Naive thymus-derived CD4-positive, alpha-beta T cell (primary cell): ENCODE measurements at regions not wholly inside any gene's neighbourhood (a gene's known extent, or its start where the extent isn't known, plus 50 kb on each side); places are given as distances from the start of the nearest gene placed in this dataset.

Experiments
- ATAC-seq: fragments of 150-1000 bp; cut with Tn5 transposase; 2 replicates; pipeline ENCODE4 v1.10.0; 2021; ENCODE audit warnings: mild to moderate bottlenecking, moderate library complexity
- CTCF ChIA-PET: fragments of 350-600 bp; sonication (Branson Sonifier 250); formaldehyde crosslinking; loops from one replicate; lab custom pipeline; 2021; ENCODE audit warnings: antibody characterized with exemption; lab: Charles Lee
- POLR2A ChIA-PET: fragments of 350-600 bp; sonication (Branson Sonifier 250); formaldehyde crosslinking; loops from one replicate; lab custom pipeline; 2021; ENCODE audit warnings: antibody characterized with exemption, inconsistent platforms; lab: Charles Lee
- DNase-seq, 9 donors: peaks; one replicate each; pipeline versions ENCODE4 v3.0.0 to v3.0.0-alpha.2; 2020 to 2022; ENCODE audit warnings: mixed read lengths in 1 of 9
- H3K27ac ChIP-seq: one replicate; pipeline ENCODE4 v1.7.0; 2013; ENCODE audit warnings: mild to moderate bottlenecking, low read depth, low read length, moderate library complexity
- H3K27me3 ChIP-seq, 2 donors: one replicate each; pipeline ENCODE4 v1.7.0; 2013; ENCODE audit warnings: low read length in 2 of 2, mild to moderate bottlenecking in 2 of 2, moderate library complexity in 2 of 2; ENCODE audit not compliant: control insufficient read depth in 2 of 2, insufficient read depth in 2 of 2
- H3K36me3 ChIP-seq, 3 experiments: 1 replicate in 2 of 3; 2 replicates in 1 of 3; pipeline ENCODE4 v1.7.0; 2013; ENCODE audit warnings: low read length in 3 of 3, mild to moderate bottlenecking in 3 of 3, moderate library complexity in 1 of 3; ENCODE audit not compliant: insufficient read depth in 3 of 3, control insufficient read depth in 2 of 3
- H3K4me1 ChIP-seq, 2 donors: one replicate each; pipeline ENCODE4 v1.7.0; 2013; ENCODE audit warnings: low read length in 2 of 2, mild to moderate bottlenecking in 2 of 2, moderate library complexity in 1 of 2; ENCODE audit not compliant: control insufficient read depth in 2 of 2, insufficient read depth in 2 of 2
- H3K4me3 ChIP-seq: 2 replicates; pipeline ENCODE4 v1.7.0; 2013; ENCODE audit warnings: mild to moderate bottlenecking, low read length
- H3K9me3 ChIP-seq, 3 experiments: 1 replicate in 2 of 3; 2 replicates in 1 of 3; pipeline ENCODE4 v1.7.0; 2013; ENCODE audit warnings: low read length in 3 of 3; ENCODE audit not compliant: control insufficient read depth in 2 of 3
- H3K27ac Mint-ChIP-seq, 9 donors: one replicate each; pipeline ENCODE4 v1.8.0; 2020 to 2022; ENCODE audit warnings: mixed read lengths in 9 of 9, mild to moderate bottlenecking in 8 of 9, moderate library complexity in 5 of 9, inconsistent platforms in 2 of 9
- H3K27me3 Mint-ChIP-seq, 5 donors: one replicate each; pipeline ENCODE4 v1.8.0; 2021 to 2022; ENCODE audit warnings: mixed read lengths in 5 of 5, mild to moderate bottlenecking in 1 of 5
- H3K36me3 Mint-ChIP-seq, 5 donors: one replicate each; pipeline ENCODE4 v1.8.0; 2020 to 2022; ENCODE audit warnings: mixed read lengths in 5 of 5, mild to moderate bottlenecking in 3 of 5, inconsistent platforms in 1 of 5
- H3K4me1 Mint-ChIP-seq, 7 donors: one replicate each; pipeline ENCODE4 v1.8.0; 2020 to 2022; ENCODE audit warnings: mixed read lengths in 7 of 7, mild to moderate bottlenecking in 3 of 7, inconsistent platforms in 1 of 7
- H3K4me3 Mint-ChIP-seq, 10 donors: one replicate each; pipeline ENCODE4 v1.8.0; 2020 to 2022; ENCODE audit warnings: mild to moderate bottlenecking in 10 of 10, mixed read lengths in 10 of 10, moderate library complexity in 6 of 10, inconsistent platforms in 2 of 10
- H3K9me3 Mint-ChIP-seq, 11 donors: one replicate each; pipeline ENCODE4 v1.8.0; 2020 to 2022; ENCODE audit warnings: mixed read lengths in 11 of 11, mild to moderate bottlenecking in 4 of 11, inconsistent platforms in 1 of 11, moderate library complexity in 1 of 11
- intact Hi-C, 2 donors: fragments of 100-400 bp; cut with micrococcal nuclease; formaldehyde crosslinking; loops; one replicate each; pipeline ENCODE4 v1.15.1; 2023

GRCh38 chr1:58032611-58033073 is 513.9 kb downstream of the OMA1 start:
- Histone ChIP-seq H3K27me3 (no peaks in the 10 kb centered on the region), H3K4me1 (no peaks in the 10 kb centered on the region), H3K36me3 (no peaks in the 10 kb centered on the region), H3K27ac (no peak overlapping the region), H3K4me3 (no peak overlapping the region), H3K9me3 (no peaks in the 10 kb centered on the region)
- Mint-ChIP-seq H3K9me3 (no peaks in the 10 kb centered on the region), H3K27me3 (peaks cover 12 to 34% (median 26%) of the 10 kb centered on the region in 5 donors), H3K36me3 (no peaks in the 10 kb centered on the region), H3K27ac (no peak overlapping the region), H3K4me3 (no peak overlapping the region), H3K4me1 (no peaks in the 10 kb centered on the region)
- ATAC-seq (no peak), DNase-seq (no peak)
- CTCF ChIA-PET, result no interaction called here
- POLR2A ChIA-PET, result no interaction called here
- intact Hi-C loops, result no loop called here

- ATAC-seq, result no peak
- no peaks in the 10 kb centered on the region for H3K9me3 ChIP-seq
- H3K27ac ChIP-seq, result no peak overlapping the region
- ChIA-PET POLR2A (no interaction called here), CTCF (no interaction called here)
- no peaks in the 10 kb centered on the region for H3K4me1 ChIP-seq
- Mint-ChIP-seq H3K4me1 (no peaks in the 10 kb centered on the region), H3K9me3 (no peaks in the 10 kb centered on the region), H3K27me3 (peaks cover 14 to 23% (median 17%) of the 10 kb centered on the region in 5 donors), H3K4me3 (no peak overlapping the region), H3K36me3 (no peaks in the 10 kb centered on the region), H3K27ac (no peak overlapping the region)
- no peaks in the 10 kb centered on the region for H3K27me3 ChIP-seq
- intact Hi-C loops, result no loop called here
- no peak overlapping the region for H3K4me3 ChIP-seq
- no peaks in the 10 kb centered on the region for H3K36me3 ChIP-seq
- DNase-seq, result no peak
Observed at GRCh38 chr1:58031416-58031815, 515.1 kb downstream of the OMA1 start.

GRCh38 chr1:58030456-58030855 is 516.1 kb downstream of the OMA1 start:
- H3K27me3 ChIP-seq, result no peaks in the 10 kb centered on the region
- no peak overlapping the region for H3K4me3 ChIP-seq
- Mint-ChIP-seq H3K4me3 (no peak overlapping the region), H3K9me3 (no peaks in the 10 kb centered on the region), H3K27ac (no peak overlapping the region), H3K36me3 (no peaks in the 10 kb centered on the region), H3K27me3 (peaks cover 10 to 21% (median 15%) of the 10 kb centered on the region in 5 donors), H3K4me1 (no peaks in the 10 kb centered on the region)
- no peaks in the 10 kb centered on the region for H3K9me3 ChIP-seq
- H3K36me3 ChIP-seq, result no peaks in the 10 kb centered on the region
- no peak for DNase-seq
- no peak overlapping the region for H3K27ac ChIP-seq
- ChIA-PET CTCF (no interaction called here), POLR2A (no interaction called here)
- no peaks in the 10 kb centered on the region for H3K4me1 ChIP-seq
- no peak for ATAC-seq
- intact Hi-C loops, result no loop called here

- POLR2A ChIA-PET, result no interaction called here
Observed at GRCh38 chr1:58017641-58018040, 528.9 kb downstream of the OMA1 start.

GRCh38 chr1:58013237-58013636 is 533.3 kb downstream of the OMA1 start:
- Histone ChIP-seq H3K27me3 (no peaks in the 10 kb centered on the region), H3K36me3 (no peaks in the 10 kb centered on the region), H3K9me3 (no peaks in the 10 kb centered on the region), H3K4me3 (no peak overlapping the region), H3K4me1 (no peaks in the 10 kb centered on the region), H3K27ac (no peak overlapping the region)
- ChIA-PET CTCF (no interaction called here), POLR2A (no interaction called here)
- Mint-ChIP-seq H3K4me1 (no peaks in the 10 kb centered on the region), H3K36me3 (no peaks in the 10 kb centered on the region), H3K9me3 (peaks cover 0 to 4% (median 0%) of the 10 kb centered on the region in 11 donors), H3K27me3 (peaks cover 0 to 6% (median 0%) of the 10 kb centered on the region in 5 donors), H3K4me3 (no peak overlapping the region), H3K27ac (no peak overlapping the region)
- no peak for DNase-seq
- no peak for ATAC-seq
- intact Hi-C loops, result no loop called here

More at GRCh38 chr1:58017641-58018040, 528.9 kb downstream of the OMA1 start:
- no peaks in the 10 kb centered on the region for H3K9me3 ChIP-seq
- H3K4me3 Mint-ChIP-seq, result no peak overlapping the region
- CTCF ChIA-PET, result no interaction called here
- no peaks in the 10 kb centered on the region for H3K4me1 Mint-ChIP-seq
- H3K27me3 ChIP-seq, result no peaks in the 10 kb centered on the region
- peaks cover 0 to 6% (median 0%) of the 10 kb centered on the region in 5 donors for H3K27me3 Mint-ChIP-seq
- H3K27ac ChIP-seq, result no peak overlapping the region
- no peaks in the 10 kb centered on the region for H3K4me1 ChIP-seq
- H3K4me3 ChIP-seq, result no peak overlapping the region
- DNase-seq, result no peak
- no peaks in the 10 kb centered on the region for H3K36me3 Mint-ChIP-seq
- peaks cover 0 to 3% (median 0%) of the 10 kb centered on the region in 11 donors for H3K9me3 Mint-ChIP-seq
- no peak overlapping the region for H3K27ac Mint-ChIP-seq
- intact Hi-C loops, result no loop called here
- no peak for ATAC-seq
- H3K36me3 ChIP-seq, result no peaks in the 10 kb centered on the region

GRCh38 chr1:58011978-58012377 is 534.5 kb downstream of the OMA1 start:
- Mint-ChIP-seq H3K4me3 (no peak overlapping the region), H3K9me3 (peaks cover 0 to 4% (median 0%) of the 10 kb centered on the region in 11 donors), H3K36me3 (no peaks in the 10 kb centered on the region), H3K27ac (no peak overlapping the region), H3K4me1 (no peaks in the 10 kb centered on the region), H3K27me3 (peaks cover 0 to 6% (median 0%) of the 10 kb centered on the region in 5 donors)
- no peaks in the 10 kb centered on the region for H3K36me3 ChIP-seq
- CTCF ChIA-PET, result no interaction called here
- ATAC-seq (no peak), DNase-seq (no peak)
- H3K9me3 ChIP-seq, result no peaks in the 10 kb centered on the region
- H3K27me3 ChIP-seq, result no peaks in the 10 kb centered on the region
- no peaks in the 10 kb centered on the region for H3K4me1 ChIP-seq
- H3K4me3 ChIP-seq, result no peak overlapping the region
- POLR2A ChIA-PET, result no interaction called here
- intact Hi-C loops, result no loop called here
- no peak overlapping the region for H3K27ac ChIP-seq

- Mint-ChIP-seq H3K4me1 (no peaks in the 10 kb centered on the region), H3K4me3 (no peak overlapping the region), H3K9me3 (no peaks in the 10 kb centered on the region), H3K36me3 (no peaks in the 10 kb centered on the region), H3K27ac (no peak overlapping the region), H3K27me3 (peaks cover 2 to 16% (median 12%) of the 10 kb centered on the region in 5 donors)
- intact Hi-C loops, result no loop called here
- H3K4me3 ChIP-seq, result no peak overlapping the region
- H3K27ac ChIP-seq, result no peak overlapping the region
- DNase-seq, result no peak
- ATAC-seq, result no peak
- no peaks in the 10 kb centered on the region for H3K4me1 ChIP-seq
- POLR2A ChIA-PET, result no interaction called here
- CTCF ChIA-PET, result no interaction called here
- no peaks in the 10 kb centered on the region for H3K9me3 ChIP-seq
- no peaks in the 10 kb centered on the region for H3K27me3 ChIP-seq
- no peaks in the 10 kb centered on the region for H3K36me3 ChIP-seq
Observed at GRCh38 chr1:58006421-58007046, 540.0 kb downstream of the OMA1 start.
